PFSK-1 (cell line): ENCODE measurements at regions not wholly inside any gene's neighbourhood (a gene's known extent, or its start where the extent isn't known, plus 50 kb on each side); places are given as distances from the start of the nearest gene placed in this dataset.

Experiments
- FOXP2 ChIP-seq: optimal IDR thresholded peaks from 2 replicates; pipeline ENCODE3; 2011; ENCODE audit warnings: borderline replicate concordance, control low read depth, inconsistent platforms; ENCODE audit not compliant: insufficient read depth; ENCODE audit errors: extremely low read length, extremely low read depth
- POLR2AphosphoS5 ChIP-seq: IDR thresholded peaks from 2 replicates; pipeline ENCODE4 v1.6.1; 2012; ENCODE audit warnings: low read depth, mild to moderate bottlenecking, control low read depth, low read length, moderate library complexity
- SIN3A ChIP-seq: IDR thresholded peaks from 2 replicates; pipeline ENCODE4 v1.6.1; 2012; ENCODE audit warnings: mild to moderate bottlenecking, low read length, moderate library complexity, borderline replicate concordance; ENCODE audit not compliant: insufficient read depth
- TAF1 ChIP-seq: IDR thresholded peaks from 2 replicates; pipeline ENCODE4 v1.6.1; 2012; ENCODE audit warnings: low read length, control low read depth, borderline replicate concordance; ENCODE audit not compliant: insufficient read depth
- TF ChIP-seq, protein P1 (sequence below), 2 experiments: IDR thresholded peaks; 2 replicates each; pipeline versions ENCODE4 v1.6.1 to v1.8.0; 2011 to 2012; ENCODE audit warnings: low read depth in 2 of 2, low read length in 2 of 2, control low read depth in 1 of 2, inconsistent platforms in 1 of 2, mild to moderate bottlenecking in 1 of 2, moderate library complexity in 1 of 2; ENCODE audit not compliant: insufficient read depth in 1 of 2

DNA sequence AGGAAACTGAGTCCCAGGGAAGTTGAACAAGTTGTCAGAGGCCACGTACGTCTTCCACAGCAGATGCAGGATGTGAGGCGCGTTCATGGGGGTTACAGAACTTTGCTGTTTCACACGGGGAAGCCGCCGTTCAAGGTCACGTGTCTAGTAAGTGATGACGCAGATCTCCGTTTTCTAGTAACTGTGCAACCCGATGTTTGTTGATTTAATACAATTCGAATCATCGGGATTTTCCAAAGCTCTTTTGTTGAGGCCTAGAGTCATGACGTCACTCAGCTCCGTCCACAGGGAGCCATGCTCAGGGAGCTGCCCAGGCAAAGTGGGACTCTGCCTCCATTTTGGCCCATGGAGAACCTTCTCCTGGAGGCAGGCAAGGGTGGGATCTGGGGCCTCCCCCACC lies 1121.8 kb downstream of the TBC1D22A start:
- TF ChIP-seq POLR2AphosphoS5 (no peak), SIN3A (no peak), FOXP2 (no peak), TAF1 (no peak)
- TF ChIP-seq, protein P1, sequence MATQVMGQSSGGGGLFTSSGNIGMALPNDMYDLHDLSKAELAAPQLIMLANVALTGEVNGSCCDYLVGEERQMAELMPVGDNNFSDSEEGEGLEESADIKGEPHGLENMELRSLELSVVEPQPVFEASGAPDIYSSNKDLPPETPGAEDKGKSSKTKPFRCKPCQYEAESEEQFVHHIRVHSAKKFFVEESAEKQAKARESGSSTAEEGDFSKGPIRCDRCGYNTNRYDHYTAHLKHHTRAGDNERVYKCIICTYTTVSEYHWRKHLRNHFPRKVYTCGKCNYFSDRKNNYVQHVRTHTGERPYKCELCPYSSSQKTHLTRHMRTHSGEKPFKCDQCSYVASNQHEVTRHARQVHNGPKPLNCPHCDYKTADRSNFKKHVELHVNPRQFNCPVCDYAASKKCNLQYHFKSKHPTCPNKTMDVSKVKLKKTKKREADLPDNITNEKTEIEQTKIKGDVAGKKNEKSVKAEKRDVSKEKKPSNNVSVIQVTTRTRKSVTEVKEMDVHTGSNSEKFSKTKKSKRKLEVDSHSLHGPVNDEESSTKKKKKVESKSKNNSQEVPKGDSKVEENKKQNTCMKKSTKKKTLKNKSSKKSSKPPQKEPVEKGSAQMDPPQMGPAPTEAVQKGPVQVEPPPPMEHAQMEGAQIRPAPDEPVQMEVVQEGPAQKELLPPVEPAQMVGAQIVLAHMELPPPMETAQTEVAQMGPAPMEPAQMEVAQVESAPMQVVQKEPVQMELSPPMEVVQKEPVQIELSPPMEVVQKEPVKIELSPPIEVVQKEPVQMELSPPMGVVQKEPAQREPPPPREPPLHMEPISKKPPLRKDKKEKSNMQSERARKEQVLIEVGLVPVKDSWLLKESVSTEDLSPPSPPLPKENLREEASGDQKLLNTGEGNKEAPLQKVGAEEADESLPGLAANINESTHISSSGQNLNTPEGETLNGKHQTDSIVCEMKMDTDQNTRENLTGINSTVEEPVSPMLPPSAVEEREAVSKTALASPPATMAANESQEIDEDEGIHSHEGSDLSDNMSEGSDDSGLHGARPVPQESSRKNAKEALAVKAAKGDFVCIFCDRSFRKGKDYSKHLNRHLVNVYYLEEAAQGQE (IDR thresholded peaks at IDR 0.05; ENCODE audit: insufficient read depth in 1 of 2, low read depth in 2 of 2, low read length in 2 of 2): no peak

- TF ChIP-seq SIN3A: no peak
- TF ChIP-seq POLR2AphosphoS5: no peak
- no peak for TF ChIP-seq FOXP2
- TF ChIP-seq TAF1: no peak
- TF ChIP-seq, protein P1 (IDR thresholded peaks at IDR 0.05; ENCODE audit: insufficient read depth in 1 of 2, low read depth in 2 of 2, low read length in 2 of 2): no peak
Measured at GRCh38 chr22:47883757-47884156, 1121.3 kb downstream of the TBC1D22A start.

GRCh38 chr22:47879346-47879745 lies 1116.9 kb downstream of the TBC1D22A start:
- TF ChIP-seq TAF1 (no peak), SIN3A (no peak)
- TF ChIP-seq, protein P1 (IDR thresholded peaks at IDR 0.05; ENCODE audit: insufficient read depth in 1 of 2, low read depth in 2 of 2, low read length in 2 of 2): no peak

GRCh38 chr22:47878460-47878859 lies 1116.0 kb downstream of the TBC1D22A start:
- TF ChIP-seq TAF1: no peak
- no peak for TF ChIP-seq POLR2AphosphoS5
- TF ChIP-seq, protein P1 (IDR thresholded peaks at IDR 0.05; ENCODE audit: insufficient read depth in 1 of 2, low read depth in 2 of 2, low read length in 2 of 2): no peak
- no peak for TF ChIP-seq SIN3A
- TF ChIP-seq FOXP2: no peak
